ENCODE measurements at regions not wholly inside any gene's neighbourhood (a gene's known extent, or its start where the extent isn't known, plus 50 kb on each side); places are given as distances from the start of the nearest gene placed in this dataset.

- H3K4me1 Mint-ChIP-seq: peaks cover 6% of the 10 kb centered on the region
- no peaks in the 10 kb centered on the region for H3K27me3 Mint-ChIP-seq
- H3K9me3 Mint-ChIP-seq: no peaks in the 10 kb centered on the region
- peaks cover 2% of the 10 kb centered on the region for H3K36me3 Mint-ChIP-seq
- ATAC-seq (ENCODE audit: low read depth) (no peak), DNase-seq (ENCODE audit: low spot score in 2 of 2) (no peak)
- H3K27ac Mint-ChIP-seq: no peak overlapping the region
- no peak overlapping the region for H3K4me3 Mint-ChIP-seq
These were observed 149.9 kb upstream of the BTG1 start for GRCh38 chr12:92295523-92295922.

DNA sequence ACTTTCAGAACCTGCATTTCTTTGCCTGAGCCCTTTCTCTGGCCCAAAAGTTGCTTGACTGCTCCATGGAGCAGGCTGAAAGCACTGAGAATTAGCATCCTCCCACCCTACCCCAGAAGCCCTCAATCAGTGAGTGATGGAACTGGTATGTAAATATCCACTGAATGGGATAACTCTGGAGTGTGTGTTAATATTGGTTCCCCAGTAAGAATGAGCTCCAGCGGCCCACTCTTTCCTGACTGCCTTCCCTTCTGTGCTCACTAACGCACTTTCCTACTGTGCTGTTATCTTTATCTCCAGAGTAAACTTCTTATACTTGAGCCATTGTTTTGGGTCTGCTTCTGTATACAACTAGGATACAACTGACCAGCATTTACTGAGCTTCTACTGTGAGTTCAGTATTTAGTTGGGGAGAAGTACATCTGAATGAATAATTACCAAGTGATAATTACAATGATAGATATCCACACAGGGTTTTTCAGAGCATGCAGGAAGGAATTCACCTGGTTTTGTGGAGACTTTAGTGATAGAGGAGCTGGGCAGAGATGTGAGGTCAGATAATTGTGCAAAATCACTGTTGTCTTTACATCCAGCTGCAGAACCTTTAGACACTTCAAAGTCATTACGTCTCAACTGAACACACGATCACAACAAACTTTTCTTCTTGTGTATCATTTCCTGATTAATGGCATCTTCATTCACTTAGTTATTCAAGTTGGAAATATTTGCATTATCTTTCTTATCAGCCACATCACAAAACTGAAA, 149.2 kb upstream of the BTG1 start:
- H3K4me3 Mint-ChIP-seq: no peak overlapping the region
- peaks cover 2% of the 10 kb centered on the region for H3K36me3 Mint-ChIP-seq
- ATAC-seq (ENCODE audit: low read depth): no peak
- no peak for DNase-seq (ENCODE audit: low spot score in 2 of 2)
- peaks cover 6% of the 10 kb centered on the region for H3K4me1 Mint-ChIP-seq
- no peaks in the 10 kb centered on the region for H3K27me3 Mint-ChIP-seq
- no peak overlapping the region for H3K27ac Mint-ChIP-seq
- no peaks in the 10 kb centered on the region for H3K9me3 Mint-ChIP-seq

GRCh38 chr12:92292016-92292415, 146.4 kb upstream of the BTG1 start:
- ATAC-seq (ENCODE audit: low read depth): no peak

DNA sequence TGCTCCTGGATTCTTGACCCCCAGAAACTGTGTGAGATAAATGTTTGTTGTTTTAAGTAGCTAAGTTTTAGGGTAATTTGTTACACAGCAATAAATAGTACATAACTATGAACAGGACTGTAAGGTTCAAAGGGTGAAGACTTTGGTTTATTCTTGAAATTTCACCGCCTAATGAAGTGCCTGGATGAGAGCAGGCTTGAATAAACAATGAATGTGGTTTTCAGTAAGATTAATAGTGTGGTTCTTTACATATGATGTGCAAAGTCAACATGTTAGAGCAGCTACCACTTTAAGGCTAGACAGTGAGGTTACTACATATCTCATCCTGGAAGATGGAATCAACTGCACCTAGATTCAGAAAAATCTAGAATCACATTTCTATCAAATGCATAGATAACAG, 145.2 kb upstream of the BTG1 start:
- ATAC-seq (ENCODE audit: low read depth): no peak
- peaks cover 2% of the 10 kb centered on the region for H3K36me3 Mint-ChIP-seq
- no peaks in the 10 kb centered on the region for H3K9me3 Mint-ChIP-seq

More at GRCh38 chr12:92292016-92292415, 146.4 kb upstream of the BTG1 start:
- H3K27me3 Mint-ChIP-seq: no peaks in the 10 kb centered on the region
- no peaks in the 10 kb centered on the region for H3K9me3 Mint-ChIP-seq
- peaks cover 2% of the 10 kb centered on the region for H3K36me3 Mint-ChIP-seq
- no peak overlapping the region for H3K4me3 Mint-ChIP-seq
- no peak for DNase-seq (ENCODE audit: low spot score in 2 of 2)
- no peak overlapping the region for H3K27ac Mint-ChIP-seq
- H3K4me1 Mint-ChIP-seq: peaks cover 3% of the 10 kb centered on the region

GRCh38 chr12:92290350-92290695, 144.7 kb upstream of the BTG1 start:
- no peak overlapping the region for H3K27ac Mint-ChIP-seq
- DNase-seq (ENCODE audit: low spot score in 2 of 2) (no peak), ATAC-seq (ENCODE audit: low read depth) (no peak)
- no peaks in the 10 kb centered on the region for H3K9me3 Mint-ChIP-seq
- H3K4me1 Mint-ChIP-seq: peaks cover 3% of the 10 kb centered on the region
- H3K4me3 Mint-ChIP-seq: no peak overlapping the region
- no peaks in the 10 kb centered on the region for H3K27me3 Mint-ChIP-seq
- peaks cover 2% of the 10 kb centered on the region for H3K36me3 Mint-ChIP-seq

More for the DNA sequence above, 145.2 kb upstream of the BTG1 start:
- Mint-ChIP-seq H3K4me1 (peaks cover 3% of the 10 kb centered on the region), H3K4me3 (no peak overlapping the region), H3K27me3 (no peaks in the 10 kb centered on the region), H3K27ac (peak overlapping the region; percentile 17)
- DNase-seq (ENCODE audit: low spot score in 2 of 2): no peak

DNA sequence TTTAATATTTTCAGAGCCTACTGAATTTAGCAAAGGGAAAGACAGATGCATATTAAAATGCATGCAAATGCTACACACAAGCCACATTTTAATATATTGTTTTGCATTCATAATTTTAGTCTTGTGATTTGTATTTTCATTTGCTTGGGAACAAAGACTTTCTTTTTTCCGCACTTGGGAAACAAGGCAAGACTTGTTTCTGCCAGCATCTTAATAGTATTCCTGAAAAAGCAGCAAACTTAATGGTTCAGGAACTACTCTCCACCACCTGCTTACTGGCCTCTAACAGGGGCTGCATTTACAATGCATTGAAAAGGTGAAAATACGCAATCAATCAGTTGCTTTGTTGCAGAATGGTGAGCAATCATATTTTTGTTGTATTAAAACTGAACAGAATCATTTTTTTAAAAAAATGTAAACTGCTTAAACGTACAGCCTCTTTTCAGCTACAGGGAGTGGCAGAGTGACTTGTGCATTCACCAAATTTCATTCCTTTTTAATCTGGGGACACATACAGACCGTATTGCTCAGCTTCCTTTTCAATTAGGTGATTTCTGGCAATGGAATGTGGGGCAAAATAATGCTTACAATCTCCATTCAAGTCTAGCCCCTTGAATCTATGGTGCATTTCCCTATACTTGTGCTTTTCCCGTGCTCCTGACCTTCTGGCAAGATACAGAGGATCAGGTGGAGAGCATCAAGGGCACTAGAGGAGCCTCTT, 144.1 kb upstream of the BTG1 start:
- H3K27ac Mint-ChIP-seq: no peak overlapping the region
- H3K4me3 Mint-ChIP-seq: no peak overlapping the region

DNA sequence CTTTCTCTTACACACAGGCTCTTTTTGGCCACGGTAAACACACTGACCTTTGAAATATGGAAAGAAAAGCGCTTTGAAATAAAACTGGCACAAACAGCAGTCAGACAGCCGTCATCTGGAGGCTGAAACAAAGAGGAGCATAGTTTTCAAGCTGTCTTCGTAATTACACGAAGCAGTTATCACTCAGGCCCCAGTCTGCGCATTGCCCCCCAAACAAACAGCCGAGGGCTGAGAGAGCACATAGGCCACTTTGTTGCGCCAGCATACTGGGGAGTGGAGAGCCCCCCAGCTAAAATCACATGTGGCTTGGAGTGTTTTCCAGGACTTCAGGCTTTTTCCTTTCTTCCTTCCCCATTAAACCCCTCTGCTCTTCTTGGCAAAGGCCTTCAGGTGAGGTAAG, 142.9 kb upstream of the BTG1 start:
- no peak overlapping the region for H3K27ac Mint-ChIP-seq
- no peak overlapping the region for H3K4me3 Mint-ChIP-seq
- no peaks in the 10 kb centered on the region for H3K36me3 Mint-ChIP-seq
- H3K4me1 Mint-ChIP-seq: no peaks in the 10 kb centered on the region
- DNase-seq (ENCODE audit: low spot score in 2 of 2): no peak
- H3K27me3 Mint-ChIP-seq: no peaks in the 10 kb centered on the region
- no peak for ATAC-seq (ENCODE audit: low read depth)
- H3K9me3 Mint-ChIP-seq: no peaks in the 10 kb centered on the region

More for the DNA sequence above, 144.1 kb upstream of the BTG1 start:
- Mint-ChIP-seq H3K9me3 (no peaks in the 10 kb centered on the region), H3K4me1 (peaks cover under 1% of the 10 kb centered on the region), H3K36me3 (peaks cover 2% of the 10 kb centered on the region), H3K27me3 (no peaks in the 10 kb centered on the region)
- ATAC-seq (ENCODE audit: low read depth) (no peak), DNase-seq (ENCODE audit: low spot score in 2 of 2) (no peak)

- no peak overlapping the region for H3K27ac Mint-ChIP-seq
- DNase-seq (ENCODE audit: low spot score in 2 of 2) (no peak), ATAC-seq (ENCODE audit: low read depth) (no peak)
- H3K9me3 Mint-ChIP-seq: no peaks in the 10 kb centered on the region
- no peaks in the 10 kb centered on the region for H3K36me3 Mint-ChIP-seq
- H3K4me3 Mint-ChIP-seq: no peak overlapping the region
- peaks cover 2% of the 10 kb centered on the region for H3K4me1 Mint-ChIP-seq
- no peaks in the 10 kb centered on the region for H3K27me3 Mint-ChIP-seq
These were observed 132.8 kb upstream of the BTG1 start for GRCh38 chr12:92278378-92278828.

GRCh38 chr12:92277795-92278194, 132.1 kb upstream of the BTG1 start:
- H3K36me3 Mint-ChIP-seq: no peaks in the 10 kb centered on the region
- ATAC-seq (ENCODE audit: low read depth) (no peak), DNase-seq (ENCODE audit: low spot score in 2 of 2) (no peak)
- H3K27me3 Mint-ChIP-seq: no peaks in the 10 kb centered on the region
- no peak overlapping the region for H3K27ac Mint-ChIP-seq
- H3K9me3 Mint-ChIP-seq: no peaks in the 10 kb centered on the region
- no peak overlapping the region for H3K4me3 Mint-ChIP-seq
- H3K4me1 Mint-ChIP-seq: peaks cover 2% of the 10 kb centered on the region

GRCh38 chr12:92276276-92276675, 130.6 kb upstream of the BTG1 start:
- Mint-ChIP-seq H3K4me3 (no peak overlapping the region), H3K27me3 (no peaks in the 10 kb centered on the region), H3K36me3 (no peaks in the 10 kb centered on the region), H3K9me3 (no peaks in the 10 kb centered on the region), H3K27ac (no peak overlapping the region), H3K4me1 (peaks cover 7% of the 10 kb centered on the region)
- ATAC-seq (ENCODE audit: low read depth) (no peak), DNase-seq (ENCODE audit: low spot score in 2 of 2) (no peak)

DNA sequence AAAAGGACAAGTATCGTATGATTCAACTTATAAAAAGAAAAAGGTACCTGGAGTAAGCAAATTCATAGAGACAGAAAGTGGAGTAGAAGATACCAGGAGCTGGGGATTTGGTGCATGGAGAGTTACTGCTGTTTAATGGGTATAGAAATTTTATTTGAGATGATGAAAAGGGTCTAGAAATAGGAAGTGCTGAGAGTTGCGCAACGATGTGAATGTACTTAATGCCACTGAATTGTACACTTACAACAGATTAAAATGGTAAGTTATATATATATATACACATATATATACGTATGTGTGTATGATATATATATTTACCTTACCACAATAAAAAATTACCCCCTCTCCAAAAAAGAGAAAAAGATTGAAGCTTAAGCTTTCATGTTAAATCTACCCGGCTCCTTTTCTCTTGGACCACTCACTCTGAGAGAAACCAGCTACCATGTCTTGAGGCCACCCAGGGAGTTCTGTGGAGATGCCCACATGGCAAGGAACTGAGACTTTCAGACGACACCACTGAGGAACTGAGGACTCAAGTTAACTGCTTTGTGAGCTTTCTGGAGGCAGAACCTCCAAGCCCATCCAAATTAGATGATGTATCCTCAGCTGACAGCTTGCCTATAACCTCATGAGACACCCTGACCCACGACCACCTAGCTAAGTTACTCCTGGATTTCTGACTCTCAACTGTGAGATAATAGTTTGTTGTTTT, 130.0 kb upstream of the BTG1 start:
- no peaks in the 10 kb centered on the region for H3K9me3 Mint-ChIP-seq
- no peak for ATAC-seq (ENCODE audit: low read depth)
- H3K4me1 Mint-ChIP-seq: peaks cover 7% of the 10 kb centered on the region
- no peak for DNase-seq (ENCODE audit: low spot score in 2 of 2)
- H3K27ac Mint-ChIP-seq: no peak overlapping the region
- H3K36me3 Mint-ChIP-seq: peaks cover under 1% of the 10 kb centered on the region
- no peaks in the 10 kb centered on the region for H3K27me3 Mint-ChIP-seq
- H3K4me3 Mint-ChIP-seq: no peak overlapping the region

GRCh38 chr12:92273076-92273475, 127.4 kb upstream of the BTG1 start:
- no peaks in the 10 kb centered on the region for H3K27me3 Mint-ChIP-seq
- no peak for ATAC-seq (ENCODE audit: low read depth)
- no peak overlapping the region for H3K4me3 Mint-ChIP-seq

GRCh38 chr12:92272061-92272964, 126.7 kb upstream of the BTG1 start:
- H3K27ac Mint-ChIP-seq: no peak overlapping the region

More at GRCh38 chr12:92273076-92273475, 127.4 kb upstream of the BTG1 start:
- no peak for DNase-seq (ENCODE audit: low spot score in 2 of 2)
- Mint-ChIP-seq H3K9me3 (no peaks in the 10 kb centered on the region), H3K4me1 (peaks cover 11% of the 10 kb centered on the region), H3K36me3 (peaks cover 2% of the 10 kb centered on the region), H3K27ac (peak overlapping the region; percentile 4)

More at GRCh38 chr12:92272061-92272964, 126.7 kb upstream of the BTG1 start:
- DNase-seq (ENCODE audit: low spot score in 2 of 2): no peak
- no peaks in the 10 kb centered on the region for H3K9me3 Mint-ChIP-seq
- no peak overlapping the region for H3K4me3 Mint-ChIP-seq
- peaks cover 2% of the 10 kb centered on the region for H3K36me3 Mint-ChIP-seq
- no peaks in the 10 kb centered on the region for H3K27me3 Mint-ChIP-seq
- ATAC-seq (ENCODE audit: low read depth): no peak
- H3K4me1 Mint-ChIP-seq: peaks cover 11% of the 10 kb centered on the region
